LoVo (cell line): ENCODE measurements at regions not wholly inside any gene's neighbourhood (a gene's known extent, or its start where the extent isn't known, plus 50 kb on each side); places are given as distances from the start of the nearest gene placed in this dataset.
"Not testable (repeated sequence)": the region's sequence is repeated elsewhere in the genome, so short reads cannot be mapped to it uniquely, and the experiment has no call there.

ENCODE experiments used
- DNase-seq: peaks from one replicate; pipeline ENCODE4 v3.0.0-alpha.2; 2016; ENCODE audit warnings: low spot score

- DNase-seq, result no peak
Measured at GRCh38 chr2:8378016-8378810, 303.6 kb upstream of the ID2 start.

DNA sequence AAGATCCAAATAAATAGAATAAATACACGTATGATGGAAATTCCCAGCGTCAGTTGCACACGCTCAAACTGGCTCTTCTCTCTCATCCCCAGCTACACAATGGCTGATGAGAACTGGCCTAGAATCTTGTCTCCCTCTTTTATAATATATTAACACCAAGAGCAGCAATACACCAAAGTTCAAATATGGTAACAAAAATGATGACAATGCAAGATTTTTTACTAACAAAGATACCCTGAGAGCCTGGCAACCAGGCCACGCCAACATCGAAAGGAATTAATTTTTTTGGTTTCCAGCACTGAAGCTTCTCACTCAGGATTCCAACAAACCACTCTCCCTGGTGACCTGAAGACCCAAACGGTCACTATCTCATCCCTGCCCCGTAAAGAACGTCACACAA lies 302.7 kb upstream of the ID2 start:
- DNase-seq, result no peak

GRCh38 chr2:8379549-8379948 lies 302.3 kb upstream of the ID2 start:
- no peak for DNase-seq

- no peak for DNase-seq
Measured at GRCh38 chr2:8380026-8380425, 301.8 kb upstream of the ID2 start.

GRCh38 chr2:8380566-8380965 lies 301.3 kb upstream of the ID2 start:
- DNase-seq, result no peak

DNA sequence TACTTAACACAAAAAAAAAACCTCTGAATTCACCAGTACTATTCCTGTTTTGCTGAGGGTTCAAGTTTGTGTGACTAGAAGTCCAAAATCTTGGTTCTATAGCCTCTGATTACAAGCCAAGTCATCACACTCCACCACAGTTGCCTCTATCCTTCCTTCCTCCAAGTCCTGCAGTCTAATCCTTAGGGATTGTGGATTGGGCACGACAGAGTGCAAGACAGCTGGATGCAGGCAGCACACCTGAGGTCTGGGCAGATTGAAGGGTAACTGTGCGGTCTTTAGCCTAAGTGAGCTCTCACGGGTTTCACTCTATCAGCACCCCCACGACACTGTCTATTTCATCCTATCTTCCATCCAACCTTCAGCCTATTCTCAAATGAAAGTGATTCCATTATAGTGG lies 299.4 kb upstream of the ID2 start:
- DNase-seq, result no peak

DNA sequence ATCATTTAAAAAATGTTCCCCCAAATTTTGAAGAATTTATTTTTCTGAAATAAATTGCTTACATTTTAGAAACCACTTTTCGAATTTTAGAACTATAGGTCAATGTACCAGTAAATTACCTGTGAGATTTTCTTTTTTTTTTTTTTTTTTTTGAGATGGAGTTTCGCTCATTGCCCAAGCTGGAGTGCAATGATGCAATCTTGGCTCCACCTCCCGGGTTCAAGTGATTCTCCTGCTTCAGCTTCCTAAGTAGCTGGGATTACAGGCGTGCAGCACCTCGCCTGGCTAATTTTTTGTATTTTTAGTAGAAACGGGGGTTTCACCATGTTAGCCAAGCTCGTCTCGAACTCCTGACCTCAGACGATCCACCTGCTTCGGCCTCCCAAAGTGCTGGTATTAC lies 295.1 kb upstream of the ID2 start:
- not testable (repeated sequence) for DNase-seq

- no peak for DNase-seq
Measured at GRCh38 chr2:8388781-8389180, 293.1 kb upstream of the ID2 start.

- no peak for DNase-seq
Measured at GRCh38 chr2:8389431-8390108, 292.3 kb upstream of the ID2 start.

DNA sequence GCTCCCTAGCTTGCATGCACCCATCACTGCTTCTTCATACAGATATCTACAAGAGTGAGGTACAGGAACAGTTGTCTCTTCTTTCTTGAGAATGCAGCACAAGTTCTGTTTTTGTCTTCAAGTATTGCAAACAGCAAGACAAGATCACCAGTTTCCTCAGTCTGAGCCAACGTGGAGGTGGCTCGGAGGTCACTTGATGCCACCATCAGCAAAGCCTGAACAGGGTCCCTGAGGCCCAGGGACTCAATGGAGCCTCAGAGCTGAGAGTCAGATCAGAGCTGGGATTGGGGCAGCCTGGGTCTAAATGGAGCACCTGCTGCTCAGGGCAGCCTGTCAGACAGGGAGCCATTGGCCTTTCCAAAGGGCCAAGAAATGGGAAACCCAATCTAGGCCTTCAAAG lies 290.7 kb upstream of the ID2 start:
- no peak for DNase-seq

DNA sequence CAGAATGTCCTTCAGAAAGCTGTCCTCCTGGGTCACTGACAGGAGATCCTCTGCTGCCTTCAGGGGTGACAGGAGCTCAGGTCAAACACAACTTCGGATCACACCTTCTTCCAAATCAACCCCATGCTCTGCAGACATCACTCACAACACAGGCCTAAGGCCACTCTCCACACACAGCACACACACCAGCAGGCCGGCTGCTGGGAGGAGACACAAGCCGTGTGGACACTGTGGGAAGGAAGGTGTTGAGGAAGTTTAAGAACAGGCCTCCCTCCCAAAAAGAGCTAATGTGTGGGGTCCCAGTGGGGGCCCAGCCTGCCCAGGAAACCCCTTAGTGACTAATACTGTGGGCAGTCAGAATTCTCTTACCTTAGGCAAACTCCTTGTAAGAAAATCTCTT lies 290.3 kb upstream of the ID2 start:
- no peak for DNase-seq

- no peak for DNase-seq
Measured at GRCh38 chr2:8392098-8392866, 289.6 kb upstream of the ID2 start.

DNA sequence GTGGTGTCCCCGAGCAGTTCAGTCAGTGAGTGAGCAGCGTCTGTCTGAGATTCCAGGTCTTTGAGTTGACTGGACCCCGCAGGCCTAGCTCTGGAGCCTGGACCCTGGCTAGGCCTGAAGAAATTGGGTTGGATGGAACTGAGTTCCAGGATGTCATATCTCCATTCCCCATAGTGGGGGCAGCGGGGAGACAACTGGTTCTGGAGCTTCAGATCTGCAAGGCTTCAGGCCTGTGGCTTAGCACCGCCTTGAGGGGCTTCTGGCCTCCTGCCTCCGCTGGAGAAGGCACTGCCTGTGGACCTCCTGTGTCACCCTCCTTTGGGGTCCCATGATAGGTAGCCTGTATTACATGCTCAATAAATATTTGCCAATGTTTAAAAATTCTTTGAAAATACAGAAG lies 288.4 kb upstream of the ID2 start:
- no peak for DNase-seq

DNA sequence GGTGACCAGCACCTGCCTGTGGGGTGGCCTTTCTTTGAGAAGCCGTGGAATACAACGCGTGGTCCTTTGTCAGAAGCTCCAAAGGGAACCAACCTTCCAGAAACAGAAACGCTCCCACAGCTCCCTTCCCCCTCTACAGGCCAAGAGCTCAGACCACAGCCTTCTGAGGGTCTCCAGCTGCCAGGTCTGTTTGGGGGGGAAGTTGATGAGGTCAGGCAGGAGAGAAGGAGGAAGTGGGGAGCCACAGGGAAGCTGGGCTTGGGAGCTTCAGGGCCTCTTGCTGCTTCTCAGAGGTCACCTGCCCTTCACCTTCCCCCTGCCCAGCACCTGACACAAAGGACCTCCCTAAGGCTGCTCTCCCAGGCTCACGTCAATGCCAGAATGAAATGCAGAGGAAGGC lies 287.7 kb upstream of the ID2 start:
- DNase-seq, result no peak

GRCh38 chr2:8394569-8395359 lies 287.1 kb upstream of the ID2 start:
- DNase-seq, result no peak

- DNase-seq, result no peak
Measured at GRCh38 chr2:8395718-8396117, 286.1 kb upstream of the ID2 start.

- no peak for DNase-seq
Measured at GRCh38 chr2:8398040-8398668, 283.7 kb upstream of the ID2 start.

- DNase-seq, result no peak
Measured at GRCh38 chr2:8399731-8400130, 282.1 kb upstream of the ID2 start.

DNA sequence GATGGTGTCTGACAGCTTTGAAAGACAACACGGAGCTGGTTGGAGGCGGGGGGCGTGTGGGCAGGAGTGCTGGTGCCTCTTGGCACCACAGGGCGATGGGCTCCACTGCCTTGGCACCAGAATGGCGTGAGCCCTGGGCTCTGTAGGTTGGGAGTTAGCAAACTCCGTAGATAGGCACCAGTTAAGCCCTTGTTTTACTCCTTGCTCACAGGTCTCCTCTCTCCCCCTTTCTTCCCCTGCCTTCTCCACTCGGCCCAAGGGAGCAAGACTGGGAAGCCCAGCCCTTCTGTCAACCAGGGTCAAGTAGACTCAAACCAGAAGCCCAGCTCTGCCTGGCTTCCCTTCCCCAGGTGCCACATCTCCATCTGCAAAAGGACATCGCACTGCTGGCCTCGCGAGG lies 281.7 kb upstream of the ID2 start:
- DNase-seq, result no peak

- DNase-seq, result no peak
Measured at GRCh38 chr2:8402222-8402621, 279.6 kb upstream of the ID2 start.

GRCh38 chr2:8403876-8404275 lies 278.0 kb upstream of the ID2 start:
- no peak for DNase-seq

DNA sequence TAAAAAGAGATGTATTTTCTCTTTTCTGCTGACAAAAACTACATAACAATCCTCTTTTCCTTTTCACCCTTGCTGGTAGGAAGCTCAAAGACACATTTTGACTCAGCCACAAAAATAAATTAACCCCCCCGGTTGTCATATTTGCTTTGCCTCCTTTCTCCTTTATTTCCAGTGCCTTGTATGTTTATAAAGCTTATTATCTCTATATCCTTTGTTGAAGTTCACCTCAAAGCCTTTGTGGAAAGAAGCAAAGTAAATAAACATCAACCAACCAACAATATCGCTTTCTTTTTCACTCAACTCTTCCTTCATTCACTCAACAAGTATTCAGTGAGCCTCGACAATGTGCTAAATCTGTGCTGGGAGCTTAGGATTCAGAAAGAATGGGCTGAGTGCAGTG lies 276.5 kb upstream of the ID2 start:
- no peak for DNase-seq
